Fibroblast of villous mesenchyme (primary cell): ENCODE measurements at regions not wholly inside any gene's neighbourhood (a gene's known extent, or its start where the extent isn't known, plus 50 kb on each side); places are given as distances from the start of the nearest gene placed in this dataset.

ENCODE experiments used
- DNase-seq: peaks from one replicate; pipeline ENCODE4 v3.0.0-alpha.2; 2010; ENCODE audit warnings: low read depth
- H3K4me3 ChIP-seq: 2 replicates; pipeline ENCODE4 v1.5.1; 2011; ENCODE audit warnings: low read depth, mild to moderate bottlenecking, low read length
- CTCF ChIP-seq: IDR thresholded peaks from 2 replicates; pipeline ENCODE4 v1.5.1; 2012; ENCODE audit warnings: low read depth, mild to moderate bottlenecking, low read length; ENCODE audit not compliant: insufficient read depth

DNA sequence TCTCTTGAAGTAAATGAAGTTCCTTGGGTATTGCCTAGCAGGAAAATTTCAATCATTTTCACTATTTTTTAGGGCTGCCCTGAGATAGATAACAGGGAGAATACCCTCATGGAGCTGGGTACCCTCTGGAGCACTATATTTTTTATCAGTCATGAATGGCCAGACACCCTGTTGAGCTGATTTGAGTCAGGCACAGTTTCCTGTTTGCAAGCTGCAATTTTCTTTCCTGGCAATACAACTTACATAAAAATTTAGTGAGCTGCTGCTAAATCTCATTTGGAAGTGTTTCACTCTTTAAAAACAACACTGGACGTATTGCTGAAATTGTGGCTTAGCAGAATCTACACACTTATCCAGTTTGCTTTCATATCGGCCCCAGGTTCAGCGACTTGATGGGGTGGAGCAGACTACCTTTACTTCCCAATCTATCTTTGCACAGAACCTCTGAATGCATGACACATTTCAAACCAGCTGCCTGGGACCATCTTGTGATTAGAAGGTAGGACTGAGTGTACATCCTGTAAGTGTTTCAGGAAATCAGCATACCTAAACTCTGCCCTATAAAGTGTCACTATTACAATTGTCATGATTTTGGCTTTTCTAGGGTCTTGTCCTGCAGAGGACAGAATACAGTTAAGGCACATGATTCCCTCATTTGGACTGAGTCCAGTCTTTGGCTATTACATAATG, 125.7 kb upstream of the FAM3C start:
- no peak overlapping the region for H3K4me3 ChIP-seq
- no peak for TF ChIP-seq CTCF
- DNase-seq, result no peak

- no peak for DNase-seq
- no peak for TF ChIP-seq CTCF
- H3K4me3 ChIP-seq, result no peak overlapping the region
Measured at GRCh38 chr7:121520911-121521310, 124.8 kb upstream of the FAM3C start.

DNA sequence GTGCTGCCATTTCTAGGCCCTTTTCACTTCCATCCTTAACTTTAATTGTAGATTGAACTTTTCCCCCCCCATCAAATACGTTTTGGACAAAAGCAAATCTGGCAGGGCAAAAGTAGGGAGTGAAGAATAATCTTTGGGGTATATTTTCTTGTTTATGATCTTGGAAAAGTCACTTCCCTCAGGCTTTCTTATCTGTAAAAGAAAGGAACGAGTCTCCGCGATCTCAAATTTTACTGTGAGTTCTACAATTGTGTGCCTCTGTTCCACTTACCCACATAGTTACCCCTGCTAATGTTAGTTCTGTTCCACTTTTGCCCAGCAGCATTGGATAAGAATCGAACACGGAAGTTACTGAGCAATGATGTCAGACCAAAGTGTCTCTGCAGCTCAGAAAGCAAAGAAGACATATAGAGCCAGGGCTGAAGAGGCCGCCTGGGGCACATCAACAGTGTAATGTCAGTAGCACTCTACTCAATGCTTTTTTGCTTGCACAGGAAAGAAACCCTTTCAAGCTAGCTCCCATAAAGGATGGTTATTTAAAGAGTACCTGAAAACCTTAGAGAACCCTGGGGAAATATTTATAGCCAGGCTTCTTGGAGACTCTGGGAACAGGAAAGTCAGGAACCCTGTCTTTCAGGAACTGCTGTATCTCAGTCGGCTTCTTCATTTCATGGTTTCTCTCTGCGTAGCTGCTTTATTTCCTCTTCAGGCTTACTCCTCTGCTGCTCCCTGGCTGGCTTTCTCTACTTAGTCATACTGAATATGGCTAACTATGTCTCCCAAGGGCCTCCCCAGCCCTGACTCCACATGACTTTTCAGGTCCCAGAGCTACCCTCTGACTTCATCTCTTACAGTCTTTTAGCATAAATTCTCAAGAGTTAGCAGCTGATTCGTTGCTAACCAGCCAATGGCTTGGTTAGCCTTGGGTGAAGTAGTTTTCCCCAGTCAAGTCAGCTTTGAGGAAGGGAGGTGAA, 123.7 kb upstream of the FAM3C start:
- DNase-seq, result peak; percentile 20
- TF ChIP-seq CTCF, result no peak
- no peak overlapping the region for H3K4me3 ChIP-seq

- no peak for DNase-seq
- no peak for TF ChIP-seq CTCF
- H3K4me3 ChIP-seq, result no peak overlapping the region
Measured at GRCh38 chr7:121517591-121517990, 121.5 kb upstream of the FAM3C start.

- no peak overlapping the region for H3K4me3 ChIP-seq
- TF ChIP-seq CTCF, result no peak
- peak; percentile 59 for DNase-seq
Measured at GRCh38 chr7:121516821-121517220, 120.7 kb upstream of the FAM3C start.

- no peak for DNase-seq
Measured at GRCh38 chr7:121515630-121516401, 119.7 kb upstream of the FAM3C start.

More at GRCh38 chr7:121515630-121516401, 119.7 kb upstream of the FAM3C start:
- no peak overlapping the region for H3K4me3 ChIP-seq
- no peak for TF ChIP-seq CTCF
